Thyroid gland (tissue), 4 donors: ENCODE measurements at regions not wholly inside any gene's neighbourhood (a gene's known extent, or its start where the extent isn't known, plus 50 kb on each side); places are given as distances from the start of the nearest gene placed in this dataset.

Experiments used
- DNase-seq, 2 donors: peaks; one replicate each; pipeline ENCODE4 v3.0.0-alpha.2; 2019
- H3K27ac ChIP-seq, 3 donors: fragments of 200-600 bp; sonication (generic); 1 replicate in 2 of 3; 2 replicates in 1 of 3; pipeline ENCODE4 v1.5.1; 2016 to 2019; ENCODE audit warnings: mild to moderate bottlenecking in 1 of 3, moderate library complexity in 1 of 3
- H3K27me3 ChIP-seq: fragments of 200-600 bp; sonication (generic); one replicate; pipeline ENCODE4 v1.5.1; 2019
- H3K36me3 ChIP-seq, 2 donors: fragments of 200-600 bp; sonication (generic); one replicate each; pipeline ENCODE4 v1.5.1; 2016 to 2019
- H3K4me1 ChIP-seq, 2 donors: fragments of 200-600 bp; sonication (generic); one replicate each; pipeline ENCODE4 v1.5.1; 2017 to 2019
- H3K4me3 ChIP-seq, 3 donors: fragments of 200-600 bp; sonication (generic); replicated peaks in 1 of 3; 1 replicate in 2 of 3; 2 replicates in 1 of 3; pipeline ENCODE4 v1.5.1; 2016; ENCODE audit warnings: mild to moderate bottlenecking in 1 of 3
- H3K9me3 ChIP-seq: fragments of 200-600 bp; sonication (generic); one replicate; pipeline ENCODE4 v1.5.1; 2017
- POLR2A ChIP-seq, 2 donors: fragments of 450-650 bp; IDR thresholded peaks; one replicate each; pipeline ENCODE4 v1.6.1; 2017; ENCODE audit warnings: antibody characterized with exemption in 2 of 2, mild to moderate bottlenecking in 2 of 2, moderate library complexity in 1 of 2
- WGBS, 2 donors: methylation state at CpG; one replicate each; pipeline ENCODE4 v1.1.5; 2017; 5-methylcytosine and 5-hydroxymethylcytosine counted together
- intact Hi-C: fragments of 100-400 bp; cut with DNase I; formaldehyde crosslinking; loops from one replicate; pipeline ENCODE4 v1.15.1; 2023
- TF ChIP-seq, protein P1 (sequence below), 6 experiments: fragments of 200-600 bp in 3 of 6; fragments of 450-650 bp in 3 of 6; sonication (generic) in 3 of 6; IDR thresholded peaks; one replicate each; pipeline ENCODE4 v1.5.1; 2016 to 2019; ENCODE audit warnings: antibody characterized with exemption in 6 of 6, mild to moderate bottlenecking in 2 of 6, inconsistent platforms in 1 of 6, moderate library complexity in 1 of 6

DNA sequence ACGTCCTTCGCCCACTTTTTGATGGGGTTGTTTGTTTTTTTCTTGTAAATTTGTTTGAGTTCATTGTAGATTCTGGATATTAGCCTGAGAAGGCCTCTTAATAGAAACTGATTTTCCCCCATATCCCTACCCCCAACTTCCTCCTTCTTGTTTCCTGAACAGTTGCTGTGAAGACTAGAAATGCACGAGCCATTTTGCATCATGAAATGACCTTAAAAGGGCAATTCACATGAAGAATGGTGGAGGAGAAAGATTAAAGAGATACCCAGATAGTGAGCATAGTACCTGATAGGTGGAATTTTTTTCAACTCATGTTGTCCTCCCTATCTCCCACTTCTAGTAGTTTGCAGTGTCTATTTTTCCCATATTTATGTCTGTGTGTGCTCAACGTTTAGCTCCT lies 55.2 kb upstream of the KCNH8 start:
- WGBS, 2 donors = 85 to 86% methylated on average over 4 of the region's 4 CpGs
- TF ChIP-seq, protein P1, sequence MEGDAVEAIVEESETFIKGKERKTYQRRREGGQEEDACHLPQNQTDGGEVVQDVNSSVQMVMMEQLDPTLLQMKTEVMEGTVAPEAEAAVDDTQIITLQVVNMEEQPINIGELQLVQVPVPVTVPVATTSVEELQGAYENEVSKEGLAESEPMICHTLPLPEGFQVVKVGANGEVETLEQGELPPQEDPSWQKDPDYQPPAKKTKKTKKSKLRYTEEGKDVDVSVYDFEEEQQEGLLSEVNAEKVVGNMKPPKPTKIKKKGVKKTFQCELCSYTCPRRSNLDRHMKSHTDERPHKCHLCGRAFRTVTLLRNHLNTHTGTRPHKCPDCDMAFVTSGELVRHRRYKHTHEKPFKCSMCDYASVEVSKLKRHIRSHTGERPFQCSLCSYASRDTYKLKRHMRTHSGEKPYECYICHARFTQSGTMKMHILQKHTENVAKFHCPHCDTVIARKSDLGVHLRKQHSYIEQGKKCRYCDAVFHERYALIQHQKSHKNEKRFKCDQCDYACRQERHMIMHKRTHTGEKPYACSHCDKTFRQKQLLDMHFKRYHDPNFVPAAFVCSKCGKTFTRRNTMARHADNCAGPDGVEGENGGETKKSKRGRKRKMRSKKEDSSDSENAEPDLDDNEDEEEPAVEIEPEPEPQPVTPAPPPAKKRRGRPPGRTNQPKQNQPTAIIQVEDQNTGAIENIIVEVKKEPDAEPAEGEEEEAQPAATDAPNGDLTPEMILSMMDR (IDR thresholded peaks at IDR 0.05) = no peak
- TF ChIP-seq POLR2A (IDR thresholded peaks at IDR 0.05) = no peak
- intact Hi-C loops = no loop called here
- Histone ChIP-seq H3K4me3 (no peak overlapping the region), H3K27ac (no peak overlapping the region), H3K36me3 (no peaks in the 10 kb centered on the region), H3K27me3 (no peaks in the 10 kb centered on the region), H3K9me3 (no peaks in the 10 kb centered on the region), H3K4me1 (no peaks in the 10 kb centered on the region)
- no peak for DNase-seq

DNA sequence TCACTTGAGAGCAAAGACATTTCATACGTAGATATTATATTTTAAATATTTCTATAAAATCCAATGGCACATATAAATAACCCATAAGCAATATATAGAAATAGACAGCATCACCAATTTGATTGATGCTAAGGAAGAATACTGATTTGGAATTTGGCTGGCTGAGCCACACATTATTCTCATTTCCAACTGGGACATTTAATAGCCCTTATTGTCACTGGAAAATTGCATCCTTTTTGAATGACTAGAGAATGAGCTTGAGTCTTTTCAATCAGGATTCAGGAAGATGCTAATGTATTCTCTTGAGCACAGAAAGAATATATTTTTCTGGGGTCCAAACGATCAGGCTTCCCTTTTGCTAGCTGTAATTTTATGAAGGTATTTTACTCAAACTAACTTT lies 70.9 kb upstream of the KCNH8 start:
- no peak overlapping the region for H3K4me3 ChIP-seq
- no peaks in the 10 kb centered on the region for H3K36me3 ChIP-seq
- WGBS, 2 donors = 81 to 89% methylated on average over 2 of the region's 2 CpGs
- intact Hi-C loops = no loop called here
- H3K27me3 ChIP-seq = no peaks in the 10 kb centered on the region
- DNase-seq = no peak
- no peaks in the 10 kb centered on the region for H3K4me1 ChIP-seq
- TF ChIP-seq, protein P1 (IDR thresholded peaks at IDR 0.05) = no peak
- TF ChIP-seq POLR2A (IDR thresholded peaks at IDR 0.05) = no peak
- no peaks in the 10 kb centered on the region for H3K9me3 ChIP-seq
- no peak overlapping the region for H3K27ac ChIP-seq

DNA sequence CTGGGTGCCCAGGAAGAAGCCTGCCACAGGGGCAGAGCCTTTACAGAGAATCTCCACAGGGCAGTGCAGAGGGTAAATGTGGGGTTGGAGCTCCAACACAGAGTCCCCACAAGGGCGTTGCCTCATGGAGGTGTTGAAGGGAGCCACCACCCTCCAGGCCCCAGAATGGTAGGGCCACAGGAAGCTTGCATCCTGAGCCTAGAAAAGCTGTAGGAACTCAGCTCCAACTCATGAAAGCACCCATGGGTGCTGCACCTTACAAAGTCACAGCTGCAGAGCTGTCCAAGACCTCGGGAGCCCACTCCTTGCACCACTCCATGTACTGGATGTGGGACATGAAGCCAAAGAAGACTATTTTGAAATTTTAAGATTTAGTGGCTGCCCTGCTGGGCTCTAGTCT lies 73.3 kb upstream of the KCNH8 start:
- WGBS, 2 donors = 68 to 84% methylated on average over 2 of the region's 2 CpGs
- Histone ChIP-seq H3K4me1 (no peaks in the 10 kb centered on the region), H3K27me3 (no peaks in the 10 kb centered on the region), H3K36me3 (no peaks in the 10 kb centered on the region), H3K9me3 (no peaks in the 10 kb centered on the region), H3K4me3 (no peak overlapping the region), H3K27ac (no peak overlapping the region)
- DNase-seq = no peak
- TF ChIP-seq POLR2A (IDR thresholded peaks at IDR 0.05) = no peak
- TF ChIP-seq, protein P1 (IDR thresholded peaks at IDR 0.05) = no peak
- intact Hi-C loops = no loop called here

DNA sequence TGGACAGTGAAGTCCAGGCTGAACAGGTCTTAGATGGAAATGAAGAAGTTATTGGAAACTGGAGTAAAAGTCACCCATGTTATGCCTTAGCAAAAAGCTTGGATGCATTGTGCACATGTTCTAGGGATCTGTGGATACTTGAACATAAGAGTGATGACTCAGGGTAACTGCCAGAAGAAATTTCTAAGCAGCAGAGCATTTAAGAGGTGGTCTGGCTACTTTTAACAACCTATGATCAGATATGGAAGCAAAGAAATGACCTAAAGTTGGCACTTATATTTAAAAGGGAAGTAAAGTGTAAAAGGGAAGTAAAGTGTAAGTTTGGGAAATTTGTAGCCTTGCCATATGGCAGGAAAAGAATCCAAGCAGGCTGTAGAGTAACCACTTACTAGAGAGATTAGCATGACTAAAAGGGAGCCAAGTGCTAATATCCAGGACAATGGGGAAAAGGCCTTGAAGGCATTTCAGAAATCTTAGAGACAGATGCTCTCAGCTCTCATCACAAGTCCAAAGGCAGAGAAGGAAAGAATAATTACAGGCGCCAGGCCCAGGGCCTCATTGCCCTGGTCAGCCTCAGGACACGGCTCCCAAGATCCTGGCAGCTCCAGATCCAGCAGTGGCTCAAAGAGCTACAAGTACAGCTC lies 73.9 kb upstream of the KCNH8 start:
- TF ChIP-seq, protein P1 (IDR thresholded peaks at IDR 0.05) = no peak
- no peak for TF ChIP-seq POLR2A (IDR thresholded peaks at IDR 0.05)
- no peak for DNase-seq
- H3K4me1 ChIP-seq = no peaks in the 10 kb centered on the region
- intact Hi-C loops = no loop called here
- H3K9me3 ChIP-seq = no peaks in the 10 kb centered on the region
- H3K4me3 ChIP-seq = no peak overlapping the region
- H3K27me3 ChIP-seq = no peaks in the 10 kb centered on the region
- H3K36me3 ChIP-seq = no peaks in the 10 kb centered on the region
- no peak overlapping the region for H3K27ac ChIP-seq
- 55 to 71% methylated on average over 2 of the region's 2 CpGs for WGBS, 2 donors

DNA sequence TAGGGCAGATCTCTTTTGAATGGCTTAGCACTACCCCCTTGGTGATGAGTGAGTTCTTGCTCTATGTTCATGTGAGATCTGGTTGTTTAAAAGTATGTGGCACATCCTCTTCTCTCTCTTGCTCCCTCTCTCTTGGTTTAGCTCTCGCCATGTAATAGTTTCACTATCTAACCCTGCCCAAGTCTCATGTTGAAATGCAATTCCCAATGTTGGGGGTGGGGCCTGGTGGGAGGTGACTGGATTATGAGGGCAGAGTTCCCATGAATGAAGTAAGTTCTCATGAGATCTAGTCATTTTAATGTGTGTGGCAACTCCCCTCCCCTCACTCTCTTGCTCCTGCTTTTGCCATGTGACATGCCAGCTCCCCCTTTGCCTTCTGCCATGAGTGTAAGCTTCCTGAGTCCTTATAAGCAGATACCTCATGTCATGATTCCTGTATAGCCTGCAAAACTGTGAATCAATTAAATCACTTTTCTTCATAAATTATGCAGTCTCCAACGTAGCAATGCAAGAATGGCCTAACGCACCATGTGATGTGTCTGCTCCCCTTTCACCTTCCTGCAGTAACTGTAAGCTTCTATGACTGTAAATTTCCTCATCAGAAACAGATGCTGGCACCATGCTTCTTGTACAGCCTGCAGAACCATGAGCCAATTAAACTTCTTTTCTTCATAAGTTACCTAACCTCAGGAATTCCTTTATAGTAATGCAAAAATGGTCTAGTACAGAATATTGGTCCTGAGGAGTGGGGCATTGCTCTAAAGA lies 74.8 kb upstream of the KCNH8 start:
- no peaks in the 10 kb centered on the region for H3K9me3 ChIP-seq
- no peaks in the 10 kb centered on the region for H3K4me1 ChIP-seq
- H3K27ac ChIP-seq = no peak overlapping the region
- no peaks in the 10 kb centered on the region for H3K36me3 ChIP-seq
- 88 to 93% methylated on average over 3 of the region's 3 CpGs for WGBS, 2 donors
- intact Hi-C loops = no loop called here
- no peak overlapping the region for H3K4me3 ChIP-seq
- TF ChIP-seq POLR2A (IDR thresholded peaks at IDR 0.05) = no peak
- TF ChIP-seq, protein P1 (IDR thresholded peaks at IDR 0.05) = no peak
- no peaks in the 10 kb centered on the region for H3K27me3 ChIP-seq
- no peak for DNase-seq
